VCaP (cell line): ENCODE measurements at regions not wholly inside any gene's neighbourhood (a gene's known extent, or its start where the extent isn't known, plus 50 kb on each side); places are given as distances from the start of the nearest gene placed in this dataset.
A peak's percentile ranks its signal among the peaks of the same experiment; 100 is the strongest.
"Not testable (repeated sequence)": the region's sequence is repeated elsewhere in the genome, so short reads cannot be mapped to it uniquely, and the experiment has no call there.

Experiments used
- H3K27ac ChIP-seq: fragments of 450-650 bp; 2 replicates; pipeline ENCODE4 v1.5.1; 2017
- CTCF ChIP-seq: fragments of 450-650 bp; conservative IDR thresholded peaks from 2 replicates; pipeline ENCODE4 v1.5.1; 2017; ENCODE audit warnings: mild to moderate bottlenecking, moderate library complexity

GRCh38 chr13:105847527-105848291 lies 687.8 kb downstream of the EFNB2 start:
- TF ChIP-seq CTCF = no peak; the same call in 1 of the 2 replicates

GRCh38 chr13:105846923-105847322 lies 688.5 kb downstream of the EFNB2 start:
- TF ChIP-seq CTCF = no peak
- H3K27ac ChIP-seq = peak overlapping the region; percentile 94

More at GRCh38 chr13:105847527-105848291, 687.8 kb downstream of the EFNB2 start:
- peak overlapping the region; percentile 94 for H3K27ac ChIP-seq

GRCh38 chr13:105841286-105841685 lies 694.2 kb downstream of the EFNB2 start:
- H3K27ac ChIP-seq = no peak overlapping the region
- no peak for TF ChIP-seq CTCF

- no peak for TF ChIP-seq CTCF
- H3K27ac ChIP-seq = no peak overlapping the region
These were observed 697.2 kb downstream of the EFNB2 start for GRCh38 chr13:105838231-105838630.

- not testable (repeated sequence) for H3K27ac ChIP-seq
These were observed 698.2 kb downstream of the EFNB2 start for GRCh38 chr13:105837295-105837694.

- H3K27ac ChIP-seq = no peak overlapping the region
- TF ChIP-seq CTCF = no peak
These were observed 704.6 kb downstream of the EFNB2 start for GRCh38 chr13:105830821-105831220.

GRCh38 chr13:105827111-105827809 lies 708.2 kb downstream of the EFNB2 start:
- no peak overlapping the region for H3K27ac ChIP-seq
- no peak for TF ChIP-seq CTCF

- no peak overlapping the region for H3K27ac ChIP-seq
- TF ChIP-seq CTCF = no peak
These were observed 710.4 kb downstream of the EFNB2 start for GRCh38 chr13:105825071-105825470.
